8988T (cell line): ENCODE measurements at regions not wholly inside any gene's neighbourhood (a gene's known extent, or its start where the extent isn't known, plus 50 kb on each side); places are given as distances from the start of the nearest gene placed in this dataset.

Experiments
- DNase-seq: peaks from one replicate; pipeline ENCODE4 v3.0.0; 2011

DNA sequence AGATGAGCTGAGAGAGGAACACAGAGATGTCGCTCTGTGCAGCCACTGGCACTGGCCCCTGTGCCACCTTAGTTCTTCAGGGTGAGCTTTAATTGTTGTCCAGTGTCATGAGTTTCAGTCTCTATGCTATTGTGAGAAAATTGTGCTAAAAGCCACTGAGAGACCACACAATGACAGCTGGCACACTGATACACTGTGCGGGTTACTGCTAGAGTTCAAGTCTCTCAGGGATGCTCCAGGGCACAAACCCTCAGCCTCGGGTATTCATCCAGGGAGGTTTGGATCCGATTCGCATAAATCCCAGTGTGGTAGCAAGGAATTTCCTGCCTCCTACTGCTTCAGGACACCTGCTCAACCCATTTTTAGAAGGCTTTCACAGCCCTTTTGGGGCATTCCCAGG lies 68.1 kb upstream of the EDNRB start:
- no peak for DNase-seq

DNA sequence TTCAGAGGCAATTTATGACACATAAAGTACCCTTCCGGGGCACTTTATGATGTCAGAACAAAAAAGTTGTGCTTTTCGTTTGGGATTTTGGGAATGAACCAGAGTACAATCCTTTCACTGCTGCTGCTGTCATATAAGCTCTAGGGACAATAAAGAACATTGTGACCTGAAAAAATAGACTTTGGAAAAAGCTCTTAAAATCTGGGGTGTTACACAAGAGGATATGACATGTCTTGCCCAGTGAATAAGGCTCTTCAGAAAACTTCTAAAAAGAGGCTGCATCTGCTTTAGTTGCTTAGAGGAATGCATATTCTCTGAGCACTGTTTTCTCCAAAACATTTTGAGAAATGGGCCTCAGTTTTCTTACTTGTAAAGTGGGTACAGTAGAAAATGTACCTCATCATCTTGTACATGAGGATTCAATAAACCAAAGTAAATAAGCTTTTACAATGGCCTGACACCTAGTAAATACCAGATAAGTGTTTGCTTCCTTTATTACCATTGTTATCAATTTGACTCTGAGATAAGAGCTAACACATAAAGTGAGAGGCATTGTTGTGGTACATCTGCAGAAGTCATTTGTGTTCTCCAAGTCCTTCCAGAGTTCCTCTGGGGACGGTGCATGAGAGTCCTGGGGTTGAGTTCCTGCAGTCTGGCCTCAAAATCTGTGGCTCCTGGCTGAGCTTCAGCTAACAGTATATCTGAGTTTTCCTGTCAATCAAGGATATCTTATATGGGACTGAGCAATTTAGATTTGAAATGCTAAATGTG lies 67.4 kb upstream of the EDNRB start:
- DNase-seq = no peak

DNA sequence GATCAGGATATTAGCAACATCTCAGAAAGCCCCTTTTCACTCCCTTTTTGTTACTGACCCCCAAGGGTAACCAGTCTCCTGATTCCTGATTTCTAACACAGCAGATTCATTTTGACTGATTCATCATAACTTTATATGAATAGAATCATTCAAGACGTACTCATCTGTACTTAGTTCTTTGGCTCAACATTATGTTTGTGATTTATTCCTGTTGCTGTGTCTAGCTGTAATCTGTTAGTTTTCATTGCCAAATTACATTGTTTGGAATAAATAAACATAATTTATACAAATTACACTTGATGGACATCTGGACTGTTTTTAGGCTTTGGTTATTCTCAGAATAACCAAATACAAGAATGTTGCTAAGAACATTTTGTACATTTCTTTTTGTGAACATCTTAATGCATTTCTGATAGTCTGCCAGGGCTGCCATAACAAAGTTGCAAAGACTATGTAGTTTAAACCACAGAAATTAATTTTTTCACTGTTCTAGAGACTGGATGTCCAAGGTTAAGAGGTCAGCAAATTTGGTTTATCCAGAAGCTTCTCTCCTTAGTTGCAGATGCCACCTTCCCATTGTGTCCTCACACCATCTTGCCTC lies 62.8 kb upstream of the EDNRB start:
- no peak for DNase-seq

DNA sequence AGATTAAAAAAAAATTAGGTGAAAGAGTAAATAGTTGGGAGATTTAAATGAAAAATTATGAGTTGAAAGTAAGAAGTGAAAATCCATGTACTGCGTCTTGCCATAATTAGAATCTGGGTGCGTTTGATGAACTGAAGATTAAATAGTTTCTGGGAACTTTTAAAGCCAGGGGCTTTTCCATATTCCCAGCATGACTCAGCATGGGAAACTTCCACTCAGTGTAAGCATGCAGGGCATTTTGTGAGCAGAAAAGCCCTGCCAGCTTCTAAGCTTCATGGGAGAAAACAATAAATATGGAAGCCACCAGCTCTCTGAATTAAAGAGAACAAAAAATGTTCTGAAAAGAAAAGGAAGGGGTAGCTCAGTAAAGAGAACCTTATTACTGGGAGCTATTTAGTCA lies 62.0 kb upstream of the EDNRB start:
- no peak for DNase-seq

DNA sequence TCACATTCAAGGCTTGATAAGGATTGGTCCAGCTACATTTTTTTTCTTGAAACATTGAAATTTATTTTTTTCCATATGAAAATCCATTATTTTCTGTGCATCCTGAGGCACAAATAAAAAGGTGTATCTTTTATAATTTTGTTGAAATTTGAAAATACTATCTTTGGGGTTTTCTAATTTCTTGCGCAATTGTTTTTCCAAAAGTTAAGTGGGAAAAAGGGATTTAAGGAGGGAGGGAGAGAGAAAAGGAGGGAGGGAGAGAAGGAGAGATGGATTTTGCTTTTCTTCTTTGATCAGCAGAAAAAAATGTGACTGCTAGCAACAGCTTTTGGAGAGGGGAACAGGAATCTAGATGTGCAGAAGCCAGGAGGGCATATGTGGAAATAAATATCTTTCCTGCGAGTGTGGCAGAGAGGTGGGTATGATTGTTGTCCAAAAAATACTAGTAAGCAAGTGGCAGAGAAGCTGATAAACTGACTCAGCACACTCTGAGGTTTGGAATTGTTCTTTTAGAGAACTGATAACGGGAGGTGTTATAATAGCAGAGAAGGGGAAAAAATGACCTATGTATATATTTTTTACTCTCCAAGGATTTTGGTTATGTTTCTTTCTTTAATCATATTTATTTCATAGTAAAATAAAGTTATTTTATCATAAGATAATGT lies 61.2 kb upstream of the EDNRB start:
- no peak for DNase-seq

DNA sequence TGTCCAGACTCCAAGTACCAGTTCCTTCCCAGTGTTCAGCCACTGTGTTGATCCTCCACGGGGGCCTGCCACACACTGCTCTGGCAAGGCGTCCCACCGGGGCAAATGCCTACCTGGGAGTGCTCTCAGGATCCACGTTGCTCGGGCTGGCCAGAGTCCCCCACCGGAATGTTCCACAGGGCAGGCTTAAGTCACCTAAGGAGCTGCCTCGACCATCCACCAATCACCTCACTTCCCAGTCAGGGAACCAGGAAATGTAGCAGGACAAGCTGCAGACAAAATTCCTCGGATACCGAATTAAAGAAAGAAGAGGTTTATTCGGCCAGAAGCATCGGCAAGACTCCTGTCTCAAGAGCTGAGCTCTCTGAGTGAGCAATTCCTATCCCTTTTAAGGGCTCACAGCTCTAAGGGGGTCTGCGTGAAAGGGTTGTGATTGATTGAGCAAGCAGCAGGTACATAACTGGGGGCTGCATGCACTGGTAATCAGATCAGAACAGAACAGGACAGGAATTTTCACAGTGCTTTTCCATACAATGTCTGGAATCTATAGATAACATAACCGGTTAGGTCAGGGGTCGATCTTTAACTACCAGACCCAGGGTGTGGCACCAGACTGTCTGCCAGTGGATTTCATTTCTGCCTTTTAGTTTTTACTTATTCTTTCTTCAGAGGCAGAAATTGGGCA lies 56.9 kb upstream of the EDNRB start:
- no peak for DNase-seq

DNA sequence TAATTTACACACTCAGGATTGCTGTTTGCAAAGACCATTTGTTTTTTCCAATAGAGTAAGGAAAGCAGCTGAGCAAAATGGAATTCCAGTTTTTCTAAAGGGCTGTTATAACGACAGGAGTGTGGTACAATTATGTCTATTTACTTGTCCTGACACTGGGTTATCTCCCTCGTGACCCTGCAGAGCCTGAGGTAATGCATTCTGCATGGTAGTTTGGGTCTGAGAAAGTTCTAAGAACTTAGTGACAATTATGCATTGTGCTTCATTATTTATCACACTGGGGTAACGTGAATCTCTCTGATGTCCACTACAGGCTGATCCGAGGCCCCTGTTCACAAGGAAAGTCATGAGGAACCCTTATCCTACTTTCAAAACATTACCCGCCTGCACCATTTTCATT lies 50.7 kb upstream of the EDNRB start:
- DNase-seq = no peak
